H9 (cell line): ENCODE measurements at regions not wholly inside any gene's neighbourhood (a gene's known extent, or its start where the extent isn't known, plus 50 kb on each side); places are given as distances from the start of the nearest gene placed in this dataset.
"Not testable (repeated sequence)": the region's sequence is repeated elsewhere in the genome, so short reads cannot be mapped to it uniquely, and the experiment has no call there.

ENCODE experiments used
- DNase-seq: peaks from one replicate; pipeline ENCODE4 v3.0.0-alpha.2; 2017
- H2AFZ ChIP-seq: one replicate; pipeline ENCODE4 v1.6.1; 2013; ENCODE audit warnings: mild to moderate bottlenecking, low read length, control low read depth, moderate library complexity
- H2AK5ac ChIP-seq: 2 replicates; pipeline ENCODE4 v1.6.1; 2013; ENCODE audit warnings: low read length, control low read depth, mixed read lengths; ENCODE audit not compliant: insufficient read length
- H2BK120ac ChIP-seq: one replicate; pipeline ENCODE4 v1.6.1; 2013; ENCODE audit warnings: low read depth, mild to moderate bottlenecking, low read length, control low read depth, inconsistent platforms; ENCODE audit not compliant: poor library complexity, severe bottlenecking
- H2BK12ac ChIP-seq: 2 replicates; pipeline ENCODE4 v1.6.1; 2013; ENCODE audit warnings: low read length, control low read depth, mixed read lengths, low read depth; ENCODE audit not compliant: insufficient read length
- H2BK15ac ChIP-seq: 2 replicates; pipeline ENCODE4 v1.6.1; 2013; ENCODE audit warnings: low read depth, low read length, control low read depth
- H2BK20ac ChIP-seq: one replicate; pipeline ENCODE4 v1.6.1; 2013; ENCODE audit warnings: low read depth, mild to moderate bottlenecking, low read length, control low read depth, inconsistent platforms; ENCODE audit not compliant: poor library complexity, severe bottlenecking
- H2BK5ac ChIP-seq: 2 replicates; pipeline ENCODE4 v1.6.1; 2013; ENCODE audit warnings: low read length, control low read depth, mixed read lengths; ENCODE audit not compliant: insufficient read length
- H3K14ac ChIP-seq: 2 replicates; pipeline ENCODE4 v1.6.1; 2013; ENCODE audit warnings: low read length, control low read depth; ENCODE audit not compliant: insufficient read depth
- H3K18ac ChIP-seq: 2 replicates; pipeline ENCODE4 v1.6.1; 2013; ENCODE audit warnings: low read depth, mild to moderate bottlenecking, mixed read lengths, low read length, control low read depth; ENCODE audit not compliant: insufficient read length
- H3K23ac ChIP-seq: 2 replicates; pipeline ENCODE4 v1.6.1; 2013; ENCODE audit warnings: low read length, control low read depth, mixed read lengths, low read depth; ENCODE audit not compliant: insufficient read length
- H3K23me2 ChIP-seq: 2 replicates; pipeline ENCODE4 v1.6.1; 2013; ENCODE audit warnings: low read depth, mild to moderate bottlenecking, mixed read lengths, low read length, control low read depth; ENCODE audit not compliant: insufficient read length, poor library complexity, severe bottlenecking
- H3K27ac ChIP-seq: 2 replicates; pipeline ENCODE4 v1.5.1; 2013; ENCODE audit warnings: low read length, control low read depth, mixed read lengths, low read depth; ENCODE audit not compliant: insufficient read length
- H3K27me3 ChIP-seq: 2 replicates; pipeline ENCODE4 v1.6.1; 2013; ENCODE audit warnings: low read length, control low read depth, inconsistent platforms; ENCODE audit not compliant: insufficient read depth
- H3K4ac ChIP-seq: 2 replicates; pipeline ENCODE4 v1.6.1; 2013; ENCODE audit warnings: low read depth, mild to moderate bottlenecking, control low read depth, inconsistent platforms, low read length, moderate library complexity
- H3K4me1 ChIP-seq: 2 replicates; pipeline ENCODE4 v1.6.1; 2013; ENCODE audit warnings: low read length, control low read depth, inconsistent platforms; ENCODE audit not compliant: insufficient read depth
- H3K4me2 ChIP-seq: 2 replicates; pipeline ENCODE4 v1.6.1; 2013; ENCODE audit warnings: low read length, control low read depth, mixed read lengths; ENCODE audit not compliant: insufficient read length, insufficient read depth
- H3K56ac ChIP-seq: 2 replicates; pipeline ENCODE4 v1.6.1; 2013; ENCODE audit warnings: low read depth, mild to moderate bottlenecking, mixed read lengths, low read length, control low read depth; ENCODE audit not compliant: insufficient read length
- H3K79me1 ChIP-seq: 2 replicates; pipeline ENCODE4 v1.6.1; 2013; ENCODE audit warnings: low read depth, mild to moderate bottlenecking, moderate library complexity, low read length, control low read depth, inconsistent platforms; ENCODE audit not compliant: insufficient read depth, poor library complexity, severe bottlenecking
- H3K79me2 ChIP-seq: 2 replicates; pipeline ENCODE4 v1.6.1; 2013; ENCODE audit warnings: low read length, control low read depth, inconsistent platforms; ENCODE audit not compliant: insufficient read depth
- H3K9ac ChIP-seq: 2 replicates; pipeline ENCODE4 v1.6.1; 2013; ENCODE audit warnings: low read length, control low read depth, mixed read lengths; ENCODE audit not compliant: insufficient read length; ENCODE audit errors: extremely low read depth
- H3K9me3 ChIP-seq: one replicate; pipeline ENCODE4 v1.6.1; 2013; ENCODE audit warnings: low read depth, low read length, inconsistent platforms; ENCODE audit not compliant: control insufficient read depth
- H3T11ph ChIP-seq: one replicate; pipeline ENCODE4 v1.6.1; 2013; ENCODE audit warnings: mild to moderate bottlenecking, low read length, control low read depth, inconsistent platforms
- H4K20me1 ChIP-seq: one replicate; pipeline ENCODE4 v1.6.1; 2013; ENCODE audit not compliant: control insufficient read depth, insufficient read length, insufficient read depth
- H4K5ac ChIP-seq: 2 replicates; pipeline ENCODE4 v1.6.1; 2013; ENCODE audit warnings: low read depth, mild to moderate bottlenecking, mixed read lengths, low read length, control low read depth; ENCODE audit not compliant: insufficient read length
- H4K8ac ChIP-seq: replicated peaks from 2 replicates; pipeline ENCODE4 v1.6.1; 2013; ENCODE audit warnings: low read length, control low read depth, mixed read lengths, low read depth; ENCODE audit not compliant: insufficient read length
- H4K91ac ChIP-seq: 2 replicates; pipeline ENCODE4 v1.6.1; 2013; ENCODE audit warnings: low read depth, mild to moderate bottlenecking, moderate library complexity, mixed read lengths, low read length, control low read depth; ENCODE audit not compliant: insufficient read length
- H3K27ac Mint-ChIP-seq, 3 experiments: 2 replicates in 2 of 3; 3 replicates in 1 of 3; pipeline ENCODE4 v1.8.0; 2020 to 2021; ENCODE audit warnings: mixed read lengths in 3 of 3, mild to moderate bottlenecking in 1 of 3, moderate library complexity in 1 of 3
- H3K27me3 Mint-ChIP-seq: 2 replicates; pipeline ENCODE4 v1.8.0; 2021; ENCODE audit warnings: low read depth, mild to moderate bottlenecking, moderate library complexity, mixed read lengths
- H3K36me3 Mint-ChIP-seq, 3 experiments: 2 replicates in 2 of 3; 3 replicates in 1 of 3; pipeline ENCODE4 v1.8.0; 2020 to 2021; ENCODE audit warnings: low read depth in 3 of 3, mixed read lengths in 3 of 3; ENCODE audit not compliant: insufficient read depth in 1 of 3
- H3K4me1 Mint-ChIP-seq, 2 experiments: 2 replicates each; pipeline ENCODE4 v1.8.0; 2020; ENCODE audit warnings: mixed read lengths in 2 of 2
- H3K4me3 Mint-ChIP-seq, 2 experiments: 2 replicates in 1 of 2; 3 replicates in 1 of 2; pipeline ENCODE4 v1.8.0; 2020 to 2021; ENCODE audit warnings: mild to moderate bottlenecking in 2 of 2, mixed read lengths in 2 of 2, moderate library complexity in 1 of 2
- H3K9me3 Mint-ChIP-seq, 2 experiments: 2 replicates in 1 of 2; 3 replicates in 1 of 2; pipeline ENCODE4 v1.8.0; 2020; ENCODE audit warnings: mild to moderate bottlenecking in 2 of 2, mixed read lengths in 2 of 2, moderate library complexity in 1 of 2
- CTCF ChIP-seq: fragments of 200-600 bp; sonication (generic); conservative IDR thresholded peaks from 3 replicates; pipeline ENCODE4 v1.8.0; 2021; ENCODE audit warnings: antibody characterized with exemption, mild to moderate bottlenecking
- WGBS: extraction: QIAGEN DNeasy Blood & Tissue Kit; methylation state at CpG from one replicate; pipeline ENCODE4 v1.1.7; 2013; ENCODE audit warnings: missing lambda C conversion rate, low lambda C conversion rate, mixed read lengths; ENCODE audit not compliant: insufficient read length; ENCODE audit errors: extremely low coverage; 5-methylcytosine and 5-hydroxymethylcytosine counted together

- H2AFZ ChIP-seq, H3K27me3 Mint-ChIP-seq, H3K4me2 ChIP-seq, H2BK20ac ChIP-seq, H3K9ac ChIP-seq, H3K56ac ChIP-seq, H3K14ac ChIP-seq, H3K27me3 ChIP-seq, H2BK5ac ChIP-seq, DNase-seq, H2AK5ac ChIP-seq, H4K20me1 ChIP-seq, H3K9me3 ChIP-seq, H4K8ac ChIP-seq, H3K23ac ChIP-seq, H3K79me2 ChIP-seq, H3K27ac ChIP-seq, H2BK12ac ChIP-seq, H2BK120ac ChIP-seq, H3K4me3 Mint-ChIP-seq, H3K4me1 ChIP-seq, H3K4ac ChIP-seq, H4K91ac ChIP-seq, H3K9me3 Mint-ChIP-seq, H4K5ac ChIP-seq, H2BK15ac ChIP-seq, H3T11ph ChIP-seq, H3K18ac ChIP-seq, H3K23me2 ChIP-seq, H3K27ac Mint-ChIP-seq, H3K79me1 ChIP-seq: not testable (repeated sequence)
- peaks cover 0 to 17% (median 4%) of the 10 kb centered on the region in 3 experiments; a peak in 5 of 7 replicates for H3K36me3 Mint-ChIP-seq
- TF ChIP-seq CTCF = peak; percentile 29; the same call in 1 of the 3 replicates
- H3K4me1 Mint-ChIP-seq = peaks cover 13 to 15% of the 10 kb centered on the region in 2 experiments
- no CpG with 5 or more reads among the region's 1 CpG for WGBS
Measured at GRCh38 chr10:58058683-58059082, 209.0 kb downstream of the IPMK start.
